ENCODE measurements at regions not wholly inside any gene's neighbourhood (a gene's known extent, or its start where the extent isn't known, plus 50 kb on each side); places are given as distances from the start of the nearest gene placed in this dataset.

DNA sequence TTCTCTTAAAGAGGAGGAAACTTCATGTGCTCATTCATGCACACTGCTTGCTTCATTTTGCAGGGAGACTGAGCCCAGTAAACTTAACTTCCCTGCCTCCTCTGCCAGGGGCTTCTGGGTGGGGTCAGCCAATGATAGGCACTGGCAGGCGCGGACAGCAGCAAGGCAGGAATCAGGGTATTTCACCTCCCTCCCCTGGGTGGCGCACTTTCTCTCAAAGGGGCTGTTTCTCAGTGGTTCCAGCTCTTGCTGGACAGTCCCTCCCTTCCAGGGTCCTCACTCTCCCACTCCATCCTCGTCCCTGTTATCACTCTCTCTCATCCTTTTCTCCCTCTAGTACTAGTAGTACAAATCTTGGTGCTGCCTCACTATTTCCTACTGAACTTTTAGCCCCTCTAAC is 320.5 kb upstream of the ZNF521 start:
- Histone ChIP-seq H3K27me3 (replicated peaks; ENCODE audit: control insufficient read depth, insufficient read depth, low read length) (no peaks in the 10 kb centered on the region), H3K36me3 (ENCODE audit: control insufficient read depth, insufficient read depth, low read length) (no peaks in the 10 kb centered on the region), H3K4me1 (no peaks in the 10 kb centered on the region), H3K9me3 (no peaks in the 10 kb centered on the region), H3K4me3 (ENCODE audit: low read depth, low read length) (no peak overlapping the region)
- BruUV-seq (replicated peaks), result no TSS peak
- no peak overlapping the region for H3K4me3 Mint-ChIP-seq (ENCODE audit: unreplicated experiment)
- H3K4me1 Mint-ChIP-seq (ENCODE audit: low read depth, unreplicated experiment), result no peaks in the 10 kb centered on the region
- DNase-seq, result no peak
- H3K36me3 Mint-ChIP-seq (ENCODE audit: insufficient read depth, unreplicated experiment), result no peaks in the 10 kb centered on the region
- CTCF ChIA-PET, result no interaction called here
- no peak overlapping the region for H3K27ac Mint-ChIP-seq (ENCODE audit: unreplicated experiment)
- no peaks in the 10 kb centered on the region for H3K9me3 Mint-ChIP-seq (ENCODE audit: unreplicated experiment)
- TF ChIP-seq, protein P1, sequence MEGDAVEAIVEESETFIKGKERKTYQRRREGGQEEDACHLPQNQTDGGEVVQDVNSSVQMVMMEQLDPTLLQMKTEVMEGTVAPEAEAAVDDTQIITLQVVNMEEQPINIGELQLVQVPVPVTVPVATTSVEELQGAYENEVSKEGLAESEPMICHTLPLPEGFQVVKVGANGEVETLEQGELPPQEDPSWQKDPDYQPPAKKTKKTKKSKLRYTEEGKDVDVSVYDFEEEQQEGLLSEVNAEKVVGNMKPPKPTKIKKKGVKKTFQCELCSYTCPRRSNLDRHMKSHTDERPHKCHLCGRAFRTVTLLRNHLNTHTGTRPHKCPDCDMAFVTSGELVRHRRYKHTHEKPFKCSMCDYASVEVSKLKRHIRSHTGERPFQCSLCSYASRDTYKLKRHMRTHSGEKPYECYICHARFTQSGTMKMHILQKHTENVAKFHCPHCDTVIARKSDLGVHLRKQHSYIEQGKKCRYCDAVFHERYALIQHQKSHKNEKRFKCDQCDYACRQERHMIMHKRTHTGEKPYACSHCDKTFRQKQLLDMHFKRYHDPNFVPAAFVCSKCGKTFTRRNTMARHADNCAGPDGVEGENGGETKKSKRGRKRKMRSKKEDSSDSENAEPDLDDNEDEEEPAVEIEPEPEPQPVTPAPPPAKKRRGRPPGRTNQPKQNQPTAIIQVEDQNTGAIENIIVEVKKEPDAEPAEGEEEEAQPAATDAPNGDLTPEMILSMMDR (IDR thresholded peaks at IDR 0.05; ENCODE audit: insufficient read depth in 1 of 2, low read depth in 1 of 2, low read length in 1 of 2, severe bottlenecking in 1 of 2, unreplicated experiment in 1 of 2), result no peak
- POLR2A ChIA-PET, result no interaction called here
- intact Hi-C loops (cut with micrococcal nuclease; ENCODE audit: unreplicated experiment), result loop anchor here (5.0 kb wide), 1 partner anchor 160 kb away; no protein-coding TSS in a partner anchor
- H3K27me3 Mint-ChIP-seq (ENCODE audit: insufficient read depth, unreplicated experiment), result peaks cover 7% of the 10 kb centered on the region

DNA sequence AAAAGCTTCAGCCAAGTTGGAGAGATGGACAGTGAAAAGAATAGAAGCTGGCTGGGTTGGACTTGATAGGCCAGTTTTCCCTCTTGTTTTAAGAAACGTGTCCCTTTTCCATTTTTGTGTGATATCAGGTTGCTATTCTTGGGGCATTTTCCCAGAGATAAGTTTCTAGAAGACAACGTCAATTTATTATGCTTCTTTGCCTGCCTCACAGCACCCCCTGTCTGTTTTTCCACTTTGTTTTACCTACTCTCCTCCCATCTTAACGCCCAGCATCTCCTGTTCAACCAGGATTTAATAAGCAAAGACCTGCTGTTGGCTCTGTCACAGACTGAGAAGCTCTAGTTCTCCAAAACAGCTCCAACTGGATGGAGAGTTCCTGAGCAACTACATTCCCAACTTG is 317.8 kb upstream of the ZNF521 start:
- Mint-ChIP-seq H3K9me3 (ENCODE audit: unreplicated experiment) (no peaks in the 10 kb centered on the region), H3K4me1 (ENCODE audit: low read depth, unreplicated experiment) (no peaks in the 10 kb centered on the region), H3K36me3 (ENCODE audit: insufficient read depth, unreplicated experiment) (no peaks in the 10 kb centered on the region), H3K4me3 (ENCODE audit: unreplicated experiment) (no peak overlapping the region), H3K27ac (ENCODE audit: unreplicated experiment) (no peak overlapping the region), H3K27me3 (ENCODE audit: insufficient read depth, unreplicated experiment) (peaks cover 12% of the 10 kb centered on the region)
- TF ChIP-seq, protein P1 (IDR thresholded peaks at IDR 0.05; ENCODE audit: insufficient read depth in 1 of 2, low read depth in 1 of 2, low read length in 1 of 2, severe bottlenecking in 1 of 2, unreplicated experiment in 1 of 2), result no peak
- no peaks in the 10 kb centered on the region for H3K4me1 ChIP-seq
- H3K4me3 ChIP-seq (ENCODE audit: low read depth, low read length), result no peak overlapping the region
- no peaks in the 10 kb centered on the region for H3K9me3 ChIP-seq
- no peaks in the 10 kb centered on the region for H3K36me3 ChIP-seq (ENCODE audit: control insufficient read depth, insufficient read depth, low read length)
- intact Hi-C loops (cut with micrococcal nuclease; ENCODE audit: unreplicated experiment), result loop anchor here (5.0 kb wide), 1 partner anchor 163 kb away; no protein-coding TSS in a partner anchor
- no peaks in the 10 kb centered on the region for H3K27me3 ChIP-seq (replicated peaks; ENCODE audit: control insufficient read depth, insufficient read depth, low read length)
- CTCF ChIA-PET, result no interaction called here
- DNase-seq, result no peak
- BruUV-seq (replicated peaks), result no TSS peak
- POLR2A ChIA-PET, result no interaction called here

DNA sequence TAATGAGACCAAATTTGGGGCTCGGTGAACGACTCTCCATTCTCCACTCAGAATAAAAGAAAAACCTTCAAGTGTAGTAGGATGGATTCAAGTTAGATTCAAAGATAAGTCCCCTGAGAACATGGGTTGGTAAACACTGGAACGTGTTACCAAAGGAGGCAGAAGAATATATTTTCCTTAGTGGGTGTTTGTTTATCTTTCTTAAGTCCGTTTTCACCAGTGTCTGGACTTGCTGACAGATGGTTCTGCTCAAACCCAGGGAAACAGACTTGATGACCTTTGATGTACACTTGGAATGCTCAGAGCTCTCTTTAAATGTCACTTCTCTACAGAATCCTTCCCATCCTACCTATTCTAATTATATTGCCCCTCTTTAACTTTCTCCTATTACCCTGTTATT is 310.3 kb upstream of the ZNF521 start:
- Mint-ChIP-seq H3K27ac (ENCODE audit: unreplicated experiment) (no peak overlapping the region), H3K36me3 (ENCODE audit: insufficient read depth, unreplicated experiment) (peaks cover 5% of the 10 kb centered on the region), H3K9me3 (ENCODE audit: unreplicated experiment) (no peaks in the 10 kb centered on the region), H3K4me1 (ENCODE audit: low read depth, unreplicated experiment) (no peaks in the 10 kb centered on the region), H3K4me3 (ENCODE audit: unreplicated experiment) (no peak overlapping the region), H3K27me3 (ENCODE audit: insufficient read depth, unreplicated experiment) (peaks cover 3% of the 10 kb centered on the region)
- no peaks in the 10 kb centered on the region for H3K4me1 ChIP-seq
- BruUV-seq (replicated peaks), result no TSS peak
- H3K36me3 ChIP-seq (ENCODE audit: control insufficient read depth, insufficient read depth, low read length), result no peaks in the 10 kb centered on the region
- no peak for DNase-seq
- TF ChIP-seq, protein P1 (IDR thresholded peaks at IDR 0.05; ENCODE audit: insufficient read depth in 1 of 2, low read depth in 1 of 2, low read length in 1 of 2, severe bottlenecking in 1 of 2, unreplicated experiment in 1 of 2), result no peak
- ChIA-PET POLR2A (no interaction called here), CTCF (no interaction called here)
- no peak overlapping the region for H3K4me3 ChIP-seq (ENCODE audit: low read depth, low read length)
- intact Hi-C loops (cut with micrococcal nuclease; ENCODE audit: unreplicated experiment), result no loop called here
- H3K27me3 ChIP-seq (replicated peaks; ENCODE audit: control insufficient read depth, insufficient read depth, low read length), result no peaks in the 10 kb centered on the region
- no peaks in the 10 kb centered on the region for H3K9me3 ChIP-seq
